Gastroesophageal sphincter (tissue), 4 donors: ENCODE measurements at regions not wholly inside any gene's neighbourhood (a gene's known extent, or its start where the extent isn't known, plus 50 kb on each side); places are given as distances from the start of the nearest gene placed in this dataset.

Source experiments
- ATAC-seq: fragments of 150-250 bp; one replicate; pipeline ENCODE4 v1.9.1; 2016; ENCODE audit warnings: mild to moderate bottlenecking, moderate library complexity
- H3K27ac ChIP-seq, 4 donors: fragments of 200-600 bp; sonication (generic) in 3 of 4; 1 replicate in 3 of 4; 2 replicates in 1 of 4; pipeline ENCODE4 v1.5.1; 2016 to 2019
- H3K27me3 ChIP-seq: fragments of 200-600 bp; sonication (generic); one replicate; pipeline ENCODE4 v1.5.1; 2019
- H3K36me3 ChIP-seq, 2 donors: fragments of 200-600 bp; sonication (generic); one replicate each; pipeline ENCODE4 v1.5.1; 2019; ENCODE audit warnings: control low read depth in 1 of 2
- H3K4me1 ChIP-seq, 3 donors: fragments of 200-600 bp; sonication (generic); 1 replicate in 2 of 3; 2 replicates in 1 of 3; pipeline ENCODE4 v1.5.1; 2016 to 2019; ENCODE audit warnings: control low read depth in 2 of 3
- H3K4me3 ChIP-seq, 2 donors: fragments of 200-600 bp; sonication (generic); one replicate each; pipeline ENCODE4 v1.5.1; 2019; ENCODE audit warnings: mild to moderate bottlenecking in 1 of 2, moderate library complexity in 1 of 2
- H3K9me3 ChIP-seq, 3 donors: fragments of 200-600 bp; sonication (generic); one replicate each; pipeline ENCODE4 v1.5.1; 2017 to 2019; ENCODE audit warnings: control low read depth in 2 of 3
- CTCF ChIP-seq, 4 experiments: fragments of 200-600 bp in 2 of 4; fragments of 450-650 bp in 2 of 4; sonication (generic) in 1 of 4; IDR thresholded peaks; one replicate each; pipeline ENCODE4 v1.5.1; 2017 to 2019; ENCODE audit warnings: antibody characterized with exemption in 4 of 4, mild to moderate bottlenecking in 2 of 4, moderate library complexity in 2 of 4
- EP300 ChIP-seq: sonication (generic); formaldehyde crosslinking; IDR thresholded peaks from one replicate; pipeline ENCODE4 v1.6.1; 2017; ENCODE audit warnings: antibody characterized with exemption, mild to moderate bottlenecking
- POLR2A ChIP-seq, 2 donors: fragments of 450-650 bp; IDR thresholded peaks; one replicate each; pipeline ENCODE4 v1.6.1; 2017; ENCODE audit warnings: antibody characterized with exemption in 2 of 2, mild to moderate bottlenecking in 2 of 2, moderate library complexity in 1 of 2
- POLR2AphosphoS5 ChIP-seq: sonication (generic); formaldehyde crosslinking; IDR thresholded peaks from one replicate; pipeline ENCODE4 v1.6.1; 2017; ENCODE audit warnings: antibody characterized with exemption
- WGBS, 2 donors: methylation state at CpG; one replicate each; pipeline ENCODE4 v1.1.5; 2018; ENCODE audit warnings: low coverage in 1 of 2; 5-methylcytosine and 5-hydroxymethylcytosine counted together

GRCh38 chr22:48612077-48612995 lies 1215.3 kb downstream of the BRD1 start:
- Histone ChIP-seq H3K4me1 (no peaks in the 10 kb centered on the region), H3K27ac (no peak overlapping the region), H3K27me3 (peaks cover 8% of the 10 kb centered on the region), H3K4me3 (no peak overlapping the region), H3K36me3 (no peaks in the 10 kb centered on the region), H3K9me3 (no peaks in the 10 kb centered on the region)
- 76 to 77% methylated on average over 8 to 13 of the region's 33 CpGs for WGBS, 2 donors
- TF ChIP-seq POLR2A (IDR thresholded peaks at IDR 0.05) (no peak), CTCF (IDR thresholded peaks at IDR 0.05) (no peak), EP300 (no peak), POLR2AphosphoS5 (no peak)
- no peak for ATAC-seq

- ATAC-seq = no peak
- no peaks in the 10 kb centered on the region for H3K4me1 ChIP-seq
- H3K36me3 ChIP-seq = no peaks in the 10 kb centered on the region
- no peak overlapping the region for H3K4me3 ChIP-seq
- WGBS, 2 donors = 91% methylated on average over 7 of the region's 22 CpGs; no CpG with 5 or more reads in 1 of the 2 donors
- no peak overlapping the region for H3K27ac ChIP-seq
- H3K9me3 ChIP-seq = no peaks in the 10 kb centered on the region
- TF ChIP-seq POLR2AphosphoS5 = no peak
- TF ChIP-seq POLR2A (IDR thresholded peaks at IDR 0.05) = no peak
- TF ChIP-seq CTCF (IDR thresholded peaks at IDR 0.05) = no peak
- TF ChIP-seq EP300 = no peak
- no peaks in the 10 kb centered on the region for H3K27me3 ChIP-seq
Observed at GRCh38 chr22:48609279-48609865, 1218.3 kb downstream of the BRD1 start.

- H3K27me3 ChIP-seq = peaks cover 11% of the 10 kb centered on the region
- ATAC-seq = no peak
- TF ChIP-seq CTCF (IDR thresholded peaks at IDR 0.05) = no peak
- no peak for TF ChIP-seq POLR2AphosphoS5
- no peak for TF ChIP-seq EP300
- no peak for TF ChIP-seq POLR2A (IDR thresholded peaks at IDR 0.05)
- H3K4me1 ChIP-seq = no peaks in the 10 kb centered on the region
- no peak overlapping the region for H3K27ac ChIP-seq
- no peaks in the 10 kb centered on the region for H3K9me3 ChIP-seq
- no peaks in the 10 kb centered on the region for H3K36me3 ChIP-seq
- no peak overlapping the region for H3K4me3 ChIP-seq
- WGBS, 2 donors = 50 to 63% methylated on average over 15 to 17 of the region's 23 CpGs
Observed at GRCh38 chr22:48607901-48608662, 1219.6 kb downstream of the BRD1 start.

GRCh38 chr22:48606684-48607307 lies 1220.9 kb downstream of the BRD1 start:
- TF ChIP-seq CTCF (IDR thresholded peaks at IDR 0.05) (no peak), POLR2A (IDR thresholded peaks at IDR 0.05) (no peak), POLR2AphosphoS5 (no peak), EP300 (no peak)
- no peak for ATAC-seq
- no peaks in the 10 kb centered on the region for H3K9me3 ChIP-seq
- H3K4me1 ChIP-seq = no peaks in the 10 kb centered on the region
- no peak overlapping the region for H3K4me3 ChIP-seq
- no peak overlapping the region for H3K27ac ChIP-seq
- H3K36me3 ChIP-seq = no peaks in the 10 kb centered on the region
- H3K27me3 ChIP-seq = peaks cover 14% of the 10 kb centered on the region
- WGBS, 2 donors = 90 to 95% methylated on average over 3 to 5 of the region's 16 CpGs
